HG03108 (cell line): ENCODE measurements at regions not wholly inside any gene's neighbourhood (a gene's known extent, or its start where the extent isn't known, plus 50 kb on each side); places are given as distances from the start of the nearest gene placed in this dataset.
"Not testable (repeated sequence)": the region's sequence is repeated elsewhere in the genome, so short reads cannot be mapped to it uniquely, and the experiment has no call there.

ENCODE experiments used
- ATAC-seq: cut with Tn5 transposase; IDR thresholded peaks from one replicate; pipeline ENCODE4 v1.9.1; 2021; ENCODE audit warnings: moderate library complexity; ENCODE audit not compliant: unreplicated experiment

DNA sequence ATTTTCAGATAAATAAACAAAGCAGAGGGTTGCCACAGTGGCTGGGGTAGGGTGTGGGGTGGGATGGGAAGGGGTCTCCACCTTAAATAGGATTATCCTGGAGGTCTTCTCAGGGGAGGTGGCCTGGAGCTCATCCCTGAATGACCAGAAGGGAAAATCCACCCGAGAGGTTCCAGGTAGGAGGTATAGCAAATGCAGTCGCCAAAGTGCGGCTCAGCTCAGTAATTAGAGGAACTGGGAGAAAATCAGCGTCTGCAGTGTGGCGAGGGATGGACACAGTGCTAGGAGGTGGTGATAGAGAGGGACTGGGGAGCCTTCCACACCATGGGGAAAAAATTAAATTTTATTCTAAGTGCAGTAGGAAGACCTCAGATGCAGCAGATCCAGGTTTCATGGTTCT is 584.5 kb downstream of the MATN1 start:
- ATAC-seq = no peak

- ATAC-seq = no peak
Measured at GRCh38 chr1:30137001-30137400, 586.4 kb downstream of the MATN1 start.

DNA sequence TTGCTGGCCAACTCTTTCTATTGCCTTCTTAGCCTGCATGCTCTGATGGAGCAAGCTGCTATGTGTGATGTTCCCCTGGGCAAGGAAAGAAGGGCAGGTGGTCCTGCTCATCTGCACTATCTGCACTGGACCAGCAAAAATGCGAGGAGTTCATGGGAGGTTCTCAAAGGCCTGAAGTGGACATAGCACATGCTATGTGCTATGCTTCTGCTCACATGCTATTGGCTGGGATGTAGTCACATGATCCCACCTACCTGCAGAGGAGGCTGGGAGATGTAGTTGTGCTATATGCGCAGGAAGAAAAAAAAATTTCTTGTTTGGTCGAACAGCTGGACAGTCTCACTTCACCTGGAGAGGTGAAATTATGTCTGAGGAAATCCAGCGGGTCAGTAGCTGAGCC is 587.7 kb downstream of the MATN1 start:
- no peak for ATAC-seq

DNA sequence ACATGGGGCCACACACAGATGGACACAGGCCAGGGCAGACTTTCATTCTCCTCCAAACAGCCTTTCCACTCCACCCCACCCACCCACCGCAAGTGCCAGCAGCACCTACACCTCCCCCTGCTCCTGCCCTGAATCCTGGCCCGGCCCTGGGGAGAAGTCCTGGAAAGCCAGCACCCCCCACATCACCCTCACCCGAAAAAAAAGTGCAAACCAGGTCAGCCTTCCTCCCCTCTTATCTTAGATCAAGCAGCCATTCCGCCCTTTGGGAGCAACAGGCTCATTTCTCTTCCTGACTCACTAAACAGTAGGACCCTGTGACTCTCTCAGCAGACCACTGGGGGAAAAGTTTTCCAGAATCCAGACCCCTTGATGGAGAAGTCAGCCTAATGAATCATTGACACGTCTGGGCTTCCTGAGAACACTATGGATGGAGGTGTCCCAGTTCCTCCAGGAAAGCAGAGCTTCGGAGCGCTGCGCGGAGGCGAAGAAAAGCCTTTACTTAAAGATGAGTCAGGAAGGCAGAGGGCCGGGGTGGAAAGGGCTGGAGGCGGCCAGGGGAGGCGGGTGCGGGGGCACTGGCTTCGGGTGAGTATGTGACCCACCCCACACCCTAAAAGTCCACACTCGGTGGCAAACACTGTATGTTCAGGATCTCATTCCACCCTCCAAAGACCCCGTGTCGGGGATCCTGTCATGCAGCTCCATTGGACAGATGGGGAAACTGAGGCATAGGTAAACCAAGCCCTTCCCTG is 588.7 kb downstream of the MATN1 start:
- ATAC-seq = no peak

DNA sequence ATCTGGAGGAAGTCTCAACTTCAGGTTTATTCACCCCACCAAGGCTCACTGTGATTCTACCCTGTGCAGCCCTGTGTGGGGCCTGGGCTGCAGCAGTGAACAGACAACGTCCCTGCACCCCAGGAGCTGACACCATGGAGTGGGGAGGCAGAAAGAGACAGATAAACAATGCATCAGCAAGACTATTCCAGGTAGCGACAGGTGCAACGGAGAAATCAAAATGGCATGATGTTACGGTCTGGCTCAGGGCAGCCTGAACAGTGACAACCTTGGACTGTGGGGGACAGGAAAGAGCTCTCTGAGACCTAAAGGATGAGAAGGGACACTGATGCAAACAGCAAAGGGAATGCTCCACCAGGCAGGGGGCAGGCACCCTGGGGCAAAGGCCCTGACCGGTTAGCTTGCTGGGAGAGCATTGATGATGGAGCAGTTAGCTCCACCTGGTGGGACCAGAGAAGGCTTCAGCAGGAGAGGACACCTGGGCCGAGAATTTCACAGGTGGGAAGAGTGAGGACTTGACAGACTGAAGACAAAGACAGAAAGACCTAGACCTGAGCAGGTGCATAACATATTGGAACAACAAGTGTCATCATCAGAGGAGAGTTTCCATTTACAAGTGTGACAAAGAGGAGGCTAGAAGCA is 589.9 kb downstream of the MATN1 start:
- ATAC-seq = no peak

GRCh38 chr1:30132602-30133286 is 590.6 kb downstream of the MATN1 start:
- no peak for ATAC-seq

- ATAC-seq = not testable (repeated sequence)
Measured at GRCh38 chr1:30130566-30130965, 592.8 kb downstream of the MATN1 start.

DNA sequence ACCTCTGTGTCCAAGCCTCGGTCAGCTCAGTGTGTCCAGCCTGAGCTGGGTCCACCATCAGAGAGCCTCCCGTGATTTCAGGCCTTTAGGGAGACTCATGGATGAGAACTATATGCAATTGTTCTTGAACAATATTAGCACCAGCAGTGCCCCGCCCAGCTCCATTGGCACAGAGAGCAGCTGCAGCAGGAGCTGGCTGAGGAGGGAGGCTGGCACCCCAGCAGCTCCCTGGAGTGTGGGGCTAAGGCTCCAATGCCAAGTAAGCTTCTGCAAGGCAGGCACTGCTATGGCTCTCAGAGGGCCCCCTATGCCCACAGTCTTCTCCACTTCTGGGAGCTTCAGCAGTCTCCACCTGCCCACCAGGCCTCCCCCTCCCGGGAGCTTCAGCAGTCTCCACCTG is 593.3 kb downstream of the MATN1 start:
- ATAC-seq = no peak

DNA sequence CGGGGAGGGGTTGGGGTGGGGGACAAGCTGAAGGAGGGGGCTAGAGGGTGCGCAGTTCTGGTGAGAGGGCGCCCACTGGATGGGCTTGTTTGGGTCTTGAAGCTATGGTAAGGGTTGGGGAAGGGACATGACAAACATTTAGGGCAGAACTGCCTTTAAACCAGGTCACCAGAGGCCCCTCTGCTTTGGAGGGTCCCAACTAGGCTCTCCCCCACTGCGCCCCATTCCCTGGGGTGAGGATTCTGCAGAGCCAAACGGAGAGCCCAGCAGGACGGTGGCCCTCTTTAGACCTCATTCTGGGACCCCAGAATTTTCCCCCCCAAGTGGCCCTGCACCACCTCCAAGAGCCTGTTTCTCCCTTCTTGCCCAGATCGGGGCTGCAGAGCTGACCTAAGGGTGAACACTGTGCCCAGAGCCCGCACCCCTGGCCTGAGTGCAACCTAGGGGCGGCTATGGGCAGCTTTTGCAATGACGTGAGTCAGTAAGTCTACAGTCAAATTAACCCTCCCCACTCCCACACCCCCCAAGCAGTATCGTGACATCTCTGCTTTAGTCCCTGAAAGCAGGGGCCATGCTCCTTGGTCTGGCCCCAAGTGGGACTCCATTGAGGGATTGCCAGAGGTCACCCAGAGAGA is 593.8 kb downstream of the MATN1 start:
- no peak for ATAC-seq

DNA sequence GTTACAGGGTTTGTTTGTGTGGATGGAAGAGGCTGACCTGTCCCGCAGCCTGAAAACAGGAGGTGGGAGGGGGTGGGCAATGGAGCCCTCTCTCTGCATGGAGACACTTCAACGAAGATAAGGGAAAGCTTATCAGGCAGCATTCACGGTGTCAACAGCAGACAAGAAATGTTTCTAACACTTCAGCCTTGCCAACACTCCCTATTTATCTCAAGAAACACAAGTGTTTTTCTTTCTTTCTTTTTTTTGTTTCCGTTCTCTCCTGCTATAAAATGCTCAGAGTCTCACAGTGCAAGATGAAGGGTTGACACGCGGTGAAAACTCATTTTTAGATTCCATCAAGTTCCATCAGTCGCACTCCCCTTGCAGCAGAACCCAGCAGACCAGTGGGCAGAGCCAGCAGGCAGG is 594.4 kb downstream of the MATN1 start:
- no peak for ATAC-seq

DNA sequence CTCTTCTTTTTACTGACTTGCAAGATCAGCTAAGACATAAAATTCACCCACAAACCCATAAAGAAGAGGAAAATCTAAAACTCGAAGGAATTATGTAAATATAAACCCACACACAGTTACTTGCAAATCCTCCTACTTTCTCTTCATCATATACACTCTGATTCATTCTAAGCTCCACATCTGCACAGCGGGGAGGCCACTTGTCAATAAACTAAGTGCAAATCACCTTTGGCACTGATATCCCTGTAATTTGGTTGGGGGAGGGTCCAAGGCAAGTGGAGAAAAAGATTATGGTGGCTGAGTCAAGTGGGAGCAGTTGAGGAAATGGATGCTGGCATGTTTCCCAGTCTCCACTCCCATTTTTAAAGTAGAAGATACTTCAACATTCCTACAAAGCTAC is 596.5 kb downstream of the MATN1 start:
- no peak for ATAC-seq

GRCh38 chr1:30125821-30126170 is 597.6 kb downstream of the MATN1 start:
- ATAC-seq = no peak

- no peak for ATAC-seq
Measured at GRCh38 chr1:30125021-30125820, 598.2 kb downstream of the MATN1 start.

DNA sequence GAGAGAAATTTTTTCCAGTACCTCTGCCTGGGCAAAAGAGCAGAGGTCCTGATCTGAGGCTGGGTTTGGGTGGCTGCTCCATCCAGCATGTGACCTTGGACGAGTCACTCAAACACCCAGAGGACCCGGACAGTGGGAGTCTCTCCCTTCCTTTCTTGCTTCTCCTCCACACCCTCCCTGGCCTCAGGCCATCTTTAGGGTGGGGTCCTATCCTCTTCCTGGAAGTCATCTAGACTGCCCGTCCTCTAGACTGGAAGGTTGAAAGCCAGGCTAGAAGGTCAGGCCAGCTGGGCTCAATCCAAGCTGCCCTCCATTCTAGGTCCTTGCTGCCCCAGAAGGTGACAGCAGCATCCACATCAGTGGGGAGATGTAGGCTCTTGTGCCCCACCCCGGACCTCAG is 599.5 kb downstream of the MATN1 start:
- no peak for ATAC-seq

DNA sequence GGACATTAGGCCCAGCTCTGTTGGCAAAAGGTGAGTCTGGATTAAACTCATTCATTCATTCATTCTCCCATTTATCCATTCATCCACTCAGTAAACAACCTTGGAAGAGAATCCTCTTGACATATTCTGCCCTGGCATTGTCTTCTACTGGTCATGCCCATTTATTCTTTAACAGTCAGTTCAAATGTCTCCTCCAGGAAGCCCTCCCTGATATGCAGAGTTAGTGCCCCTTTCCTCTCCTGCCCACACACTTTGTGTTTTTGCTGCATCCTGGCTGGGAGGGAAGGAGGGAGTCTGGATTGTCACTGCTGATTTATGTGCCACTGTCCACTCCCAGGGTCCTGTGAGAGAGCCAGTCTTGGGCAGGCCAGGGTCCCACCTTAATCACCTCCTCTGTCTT is 600.3 kb downstream of the MATN1 start:
- ATAC-seq = no peak

GRCh38 chr1:30120245-30121000 is 603.0 kb downstream of the MATN1 start:
- ATAC-seq = no peak

DNA sequence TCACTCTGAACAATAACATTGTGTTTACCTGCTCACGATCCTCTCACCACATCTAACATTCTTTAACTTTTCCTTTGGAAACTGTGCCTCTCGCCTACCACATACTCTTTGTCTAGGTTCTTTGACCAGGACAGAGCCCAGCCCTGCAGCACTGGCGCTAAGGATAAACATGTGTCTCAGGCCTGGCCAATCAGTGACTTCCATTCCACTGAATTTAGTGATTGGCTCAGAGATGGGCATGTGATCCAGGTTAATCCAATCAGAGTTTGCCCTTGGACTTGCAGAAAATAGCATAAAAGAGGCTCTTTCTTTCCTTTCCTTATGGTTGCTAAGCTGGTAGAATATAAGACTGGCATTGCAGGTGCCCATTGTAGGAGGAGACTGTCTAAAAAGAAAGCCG is 605.7 kb downstream of the MATN1 start:
- ATAC-seq = no peak

- ATAC-seq = no peak
Measured at GRCh38 chr1:30111431-30111830, 612.0 kb downstream of the MATN1 start.

DNA sequence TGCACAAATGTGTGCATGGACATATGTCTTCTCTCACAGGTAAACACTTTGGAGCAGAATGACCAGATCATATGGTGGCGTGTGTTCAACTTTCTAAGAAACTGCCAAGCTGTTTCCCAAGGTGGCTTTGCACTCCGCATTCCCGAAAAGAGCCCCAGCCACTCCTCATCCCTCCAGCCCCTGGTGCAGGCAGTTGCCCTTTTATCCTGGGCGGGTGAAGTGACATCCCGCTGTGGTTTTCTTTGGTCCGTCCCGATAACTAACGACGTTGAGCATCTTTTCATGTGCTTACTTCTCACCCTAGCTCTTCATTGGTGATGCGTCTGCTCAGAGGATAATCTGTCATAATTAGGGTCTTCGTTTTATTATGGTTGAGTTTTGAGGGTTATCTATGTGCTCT is 612.5 kb downstream of the MATN1 start:
- no peak for ATAC-seq

GRCh38 chr1:30109853-30110252 is 613.5 kb downstream of the MATN1 start:
- no peak for ATAC-seq
